ENCODE measurements at regions not wholly inside any gene's neighbourhood (a gene's known extent, or its start where the extent isn't known, plus 50 kb on each side); places are given as distances from the start of the nearest gene placed in this dataset.

DNA sequence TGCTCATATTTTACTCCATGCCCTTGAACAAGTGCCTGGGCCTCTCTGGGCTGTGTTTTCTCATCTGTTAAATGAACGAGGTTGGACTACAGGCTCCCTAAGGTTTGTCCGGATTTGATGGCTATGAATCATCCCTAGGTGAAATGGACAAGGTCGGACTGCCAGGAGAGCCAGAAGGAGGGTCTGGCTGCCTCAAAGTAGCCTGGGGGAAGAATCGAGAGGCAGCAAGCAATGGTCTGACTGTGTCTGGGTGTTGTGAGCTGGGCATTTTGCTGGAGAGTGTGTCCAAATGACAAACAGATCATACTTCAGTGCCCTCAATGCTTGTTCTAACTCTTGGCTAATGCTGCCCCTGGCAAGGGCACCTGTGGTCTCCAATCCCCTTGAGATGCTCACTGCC lies 730.9 kb downstream of the PTPRU start:
- Histone ChIP-seq H3K4me3 (ENCODE audit: low read depth, low read length) (no peak overlapping the region), H3K27ac (no peak overlapping the region), H3K27me3 (replicated peaks) (no peaks in the 10 kb centered on the region), H3K36me3 (replicated peaks) (no peaks in the 10 kb centered on the region)
- no peak for DNase-seq
- TF ChIP-seq, protein P1, sequence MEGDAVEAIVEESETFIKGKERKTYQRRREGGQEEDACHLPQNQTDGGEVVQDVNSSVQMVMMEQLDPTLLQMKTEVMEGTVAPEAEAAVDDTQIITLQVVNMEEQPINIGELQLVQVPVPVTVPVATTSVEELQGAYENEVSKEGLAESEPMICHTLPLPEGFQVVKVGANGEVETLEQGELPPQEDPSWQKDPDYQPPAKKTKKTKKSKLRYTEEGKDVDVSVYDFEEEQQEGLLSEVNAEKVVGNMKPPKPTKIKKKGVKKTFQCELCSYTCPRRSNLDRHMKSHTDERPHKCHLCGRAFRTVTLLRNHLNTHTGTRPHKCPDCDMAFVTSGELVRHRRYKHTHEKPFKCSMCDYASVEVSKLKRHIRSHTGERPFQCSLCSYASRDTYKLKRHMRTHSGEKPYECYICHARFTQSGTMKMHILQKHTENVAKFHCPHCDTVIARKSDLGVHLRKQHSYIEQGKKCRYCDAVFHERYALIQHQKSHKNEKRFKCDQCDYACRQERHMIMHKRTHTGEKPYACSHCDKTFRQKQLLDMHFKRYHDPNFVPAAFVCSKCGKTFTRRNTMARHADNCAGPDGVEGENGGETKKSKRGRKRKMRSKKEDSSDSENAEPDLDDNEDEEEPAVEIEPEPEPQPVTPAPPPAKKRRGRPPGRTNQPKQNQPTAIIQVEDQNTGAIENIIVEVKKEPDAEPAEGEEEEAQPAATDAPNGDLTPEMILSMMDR (IDR thresholded peaks at IDR 0.05; ENCODE audit: low read depth, low read length, missing control alignments), result no peak
- in situ Hi-C loops (cut with HindIII; ENCODE audit: low pct_ligation_motif_present, low sequenced_read_pairs), result no loop called here

DNA sequence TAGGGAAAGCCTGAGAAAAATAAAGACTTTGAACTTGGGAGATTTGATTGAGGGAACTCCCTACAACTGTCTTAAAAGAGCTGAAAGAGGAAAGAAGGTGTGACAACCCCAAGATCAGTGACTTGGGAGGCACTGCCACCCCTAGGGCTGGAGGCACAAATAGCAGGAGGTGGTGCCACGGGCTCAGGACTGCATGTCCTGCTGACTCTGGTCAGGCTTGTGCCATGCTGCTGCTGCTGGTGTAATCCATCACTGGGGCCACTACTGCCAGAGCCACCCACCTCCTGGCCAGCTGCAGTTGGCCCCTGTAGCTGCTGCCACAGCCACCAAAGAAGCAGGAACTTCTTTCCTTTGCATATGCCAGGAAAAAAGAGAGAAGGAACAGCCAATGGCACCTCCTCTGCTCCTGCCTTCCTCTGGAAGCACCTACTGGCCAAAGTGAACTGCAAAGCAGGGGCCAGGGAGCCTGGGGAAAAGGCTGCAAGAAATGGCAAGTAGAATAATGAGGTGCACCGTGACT lies 730.3 kb downstream of the PTPRU start:
- H3K36me3 ChIP-seq (replicated peaks), result no peaks in the 10 kb centered on the region
- no peak for DNase-seq
- in situ Hi-C loops (cut with HindIII; ENCODE audit: low pct_ligation_motif_present, low sequenced_read_pairs), result no loop called here
- no peak overlapping the region for H3K4me3 ChIP-seq (ENCODE audit: low read depth, low read length)
- no peak overlapping the region for H3K27ac ChIP-seq
- no peaks in the 10 kb centered on the region for H3K27me3 ChIP-seq (replicated peaks)
- TF ChIP-seq, protein P1 (IDR thresholded peaks at IDR 0.05; ENCODE audit: low read depth, low read length, missing control alignments), result no peak

DNA sequence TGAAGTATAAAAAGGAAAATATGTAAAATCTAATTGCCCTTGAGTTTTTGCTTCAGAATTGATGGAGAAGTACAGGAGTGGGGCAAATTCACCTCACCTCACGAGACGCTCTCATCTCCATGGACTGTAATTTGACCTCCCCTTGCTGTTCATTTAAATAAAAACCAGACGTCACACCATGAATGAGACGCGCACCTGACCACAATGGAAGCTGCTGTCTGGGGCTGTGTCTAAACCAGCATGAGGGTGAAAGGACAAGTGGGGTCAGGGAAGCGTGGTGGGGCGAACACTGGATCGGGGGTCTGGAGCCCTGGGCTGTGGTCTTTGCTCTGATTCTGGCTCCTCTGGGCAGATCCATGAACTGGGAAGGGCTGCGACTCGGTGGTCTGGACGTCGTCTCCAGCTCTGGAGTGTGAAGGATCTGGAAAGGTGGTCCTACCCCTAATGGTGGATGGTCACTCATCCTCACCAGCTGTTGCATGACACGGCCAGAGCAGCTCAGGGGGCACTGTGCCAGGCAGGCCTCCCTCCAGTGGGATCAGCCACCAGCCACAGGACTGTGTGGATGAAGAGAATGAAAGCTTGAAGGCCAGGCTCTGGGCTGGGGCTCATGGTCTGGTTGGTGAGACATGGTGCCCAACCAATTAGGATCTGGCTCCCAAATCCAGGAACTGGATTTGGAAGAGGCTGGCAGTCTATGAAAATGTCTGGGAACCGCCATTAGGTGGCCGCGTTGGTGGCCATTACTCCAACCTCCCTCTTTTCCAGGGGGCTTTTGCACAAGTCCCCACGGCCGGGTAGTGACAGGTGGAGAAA lies 728.6 kb downstream of the PTPRU start:
- no peak overlapping the region for H3K4me3 ChIP-seq (ENCODE audit: low read depth, low read length)
- no peaks in the 10 kb centered on the region for H3K36me3 ChIP-seq (replicated peaks)
- no peaks in the 10 kb centered on the region for H3K27me3 ChIP-seq (replicated peaks)
- TF ChIP-seq, protein P1 (IDR thresholded peaks at IDR 0.05; ENCODE audit: low read depth, low read length, missing control alignments), result no peak
- in situ Hi-C loops (cut with HindIII; ENCODE audit: low pct_ligation_motif_present, low sequenced_read_pairs), result no loop called here
- no peak overlapping the region for H3K27ac ChIP-seq
- no peak for DNase-seq

DNA sequence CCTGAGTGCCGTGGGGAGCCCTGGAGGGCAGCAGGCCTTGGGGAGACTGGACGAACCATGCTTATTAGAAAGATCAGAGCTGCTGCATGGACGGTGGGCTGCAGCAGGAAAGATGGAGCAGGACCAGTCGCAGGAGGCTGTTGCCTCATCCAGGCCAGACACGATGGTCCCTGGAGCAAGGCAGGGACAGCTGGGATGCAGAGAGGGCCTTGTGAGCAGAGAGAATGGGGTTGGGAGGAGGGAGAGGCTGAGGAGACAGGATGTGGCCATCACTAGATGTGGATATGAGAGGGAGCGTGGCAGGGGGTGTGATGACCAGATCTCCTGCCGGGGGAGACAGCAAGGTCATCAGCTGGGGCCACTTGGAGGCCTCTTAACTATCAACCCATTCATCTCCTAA lies 727.6 kb downstream of the PTPRU start:
- in situ Hi-C loops (cut with HindIII; ENCODE audit: low pct_ligation_motif_present, low sequenced_read_pairs), result no loop called here
- H3K4me3 ChIP-seq (ENCODE audit: low read depth, low read length), result no peak overlapping the region
- H3K27me3 ChIP-seq (replicated peaks), result no peaks in the 10 kb centered on the region
- H3K27ac ChIP-seq, result no peak overlapping the region
- no peaks in the 10 kb centered on the region for H3K36me3 ChIP-seq (replicated peaks)
- DNase-seq, result no peak
- TF ChIP-seq, protein P1 (IDR thresholded peaks at IDR 0.05; ENCODE audit: low read depth, low read length, missing control alignments), result no peak

DNA sequence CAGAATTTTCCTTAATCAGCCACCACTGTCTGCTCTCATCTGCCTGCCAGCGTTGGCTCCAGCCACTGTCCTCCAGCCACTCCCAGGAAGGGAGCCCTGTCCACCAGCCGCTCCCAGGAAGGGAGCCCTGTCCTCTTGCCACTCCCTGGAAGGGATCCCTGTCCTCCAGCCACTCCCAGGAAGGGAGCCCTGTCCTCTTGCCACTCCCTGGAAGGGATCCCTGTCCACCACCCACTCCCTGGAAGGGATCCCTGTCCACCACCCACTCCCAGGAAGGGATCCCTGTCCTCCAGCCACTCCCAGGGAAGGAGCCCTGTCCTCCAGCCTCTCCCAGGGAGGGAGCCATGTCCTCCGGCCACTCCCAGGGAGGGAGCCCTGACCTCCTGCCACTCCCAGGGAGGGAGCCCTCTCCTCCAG lies 726.5 kb downstream of the PTPRU start:
- no peak for DNase-seq
- in situ Hi-C loops (cut with HindIII; ENCODE audit: low pct_ligation_motif_present, low sequenced_read_pairs), result no loop called here
- no peak overlapping the region for H3K4me3 ChIP-seq (ENCODE audit: low read depth, low read length)
- no peaks in the 10 kb centered on the region for H3K36me3 ChIP-seq (replicated peaks)
- TF ChIP-seq, protein P1 (IDR thresholded peaks at IDR 0.05; ENCODE audit: low read depth, low read length, missing control alignments), result no peak
- no peaks in the 10 kb centered on the region for H3K27me3 ChIP-seq (replicated peaks)
- no peak overlapping the region for H3K27ac ChIP-seq
